IPS-15b (cell line): ENCODE measurements at regions not wholly inside any gene's neighbourhood (a gene's known extent, or its start where the extent isn't known, plus 50 kb on each side); places are given as distances from the start of the nearest gene placed in this dataset.

Source experiments
- H3K27me3 ChIP-seq: one replicate; pipeline ENCODE4 v1.6.1; 2013; ENCODE audit warnings: low read length; ENCODE audit not compliant: control insufficient read depth, insufficient read depth
- H3K36me3 ChIP-seq: one replicate; pipeline ENCODE4 v1.6.1; 2013; ENCODE audit warnings: low read length; ENCODE audit not compliant: control insufficient read depth, insufficient read depth
- H3K4me1 ChIP-seq: one replicate; pipeline ENCODE4 v1.6.1; 2013; ENCODE audit warnings: mild to moderate bottlenecking, low read length; ENCODE audit not compliant: control insufficient read depth, insufficient read depth
- H3K4me3 ChIP-seq: one replicate; pipeline ENCODE4 v1.5.1; 2013; ENCODE audit warnings: low read depth, low read length
- H3K9ac ChIP-seq: one replicate; pipeline ENCODE4 v1.6.1; 2013; ENCODE audit warnings: low read depth, mild to moderate bottlenecking, low read length
- H3K9me3 ChIP-seq: one replicate; pipeline ENCODE4 v1.6.1; 2013; ENCODE audit warnings: mild to moderate bottlenecking, low read length; ENCODE audit not compliant: control insufficient read depth, insufficient read depth

DNA sequence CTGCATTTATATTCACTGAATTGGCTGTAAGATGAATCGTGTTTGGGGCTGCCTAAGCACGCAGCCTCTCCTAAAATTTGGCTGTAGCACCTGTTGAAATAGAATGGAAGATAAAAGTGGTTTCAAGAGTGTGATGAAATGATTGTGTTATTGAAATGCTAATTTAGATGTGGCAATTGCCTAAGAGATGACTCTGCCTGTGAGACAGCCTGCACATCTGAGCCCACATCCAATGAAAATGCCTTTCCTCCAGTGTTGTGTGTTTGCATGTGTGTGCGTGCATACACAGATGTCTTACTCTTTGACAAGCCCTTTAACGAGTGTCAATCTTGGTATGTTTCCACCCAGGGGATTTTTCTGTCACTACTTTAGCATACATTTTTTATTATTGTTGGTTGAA, 346.9 kb downstream of the MEIS1 start:
- no peak overlapping the region for H3K4me3 ChIP-seq
- no peaks in the 10 kb centered on the region for H3K4me1 ChIP-seq
- H3K9me3 ChIP-seq, result no peaks in the 10 kb centered on the region
- H3K27me3 ChIP-seq, result no peaks in the 10 kb centered on the region
- H3K36me3 ChIP-seq, result no peaks in the 10 kb centered on the region
- no peak overlapping the region for H3K9ac ChIP-seq

DNA sequence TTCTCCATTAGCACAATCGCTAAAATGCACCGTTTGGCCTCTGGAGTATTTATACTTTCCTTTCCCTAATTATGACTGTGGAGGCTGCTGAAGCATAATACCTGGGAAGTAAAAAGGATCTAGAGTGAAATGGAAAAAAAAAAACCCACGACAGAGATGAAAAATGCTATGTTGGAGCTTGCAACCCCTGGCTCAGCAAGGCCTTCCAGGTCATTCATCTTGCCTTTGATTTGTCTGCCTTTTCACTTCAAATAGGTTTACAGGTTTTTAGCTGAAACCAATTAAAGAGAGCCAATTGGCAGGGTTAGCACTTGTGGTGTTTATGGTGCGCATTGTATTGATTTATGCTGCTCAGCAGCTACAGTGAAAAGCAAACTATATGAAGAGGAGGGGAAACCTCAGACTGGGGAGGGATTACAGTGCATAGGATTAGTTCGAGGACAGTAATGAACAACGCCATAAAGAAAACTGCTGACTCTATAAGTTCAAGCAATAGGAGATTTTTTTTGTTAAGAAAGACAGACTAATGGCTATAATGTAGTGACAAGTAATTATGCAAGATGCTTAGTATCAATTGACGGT, 347.9 kb downstream of the MEIS1 start:
- Histone ChIP-seq H3K36me3 (no peaks in the 10 kb centered on the region), H3K27me3 (no peaks in the 10 kb centered on the region), H3K4me1 (no peaks in the 10 kb centered on the region), H3K9me3 (no peaks in the 10 kb centered on the region), H3K9ac (no peak overlapping the region), H3K4me3 (no peak overlapping the region)

DNA sequence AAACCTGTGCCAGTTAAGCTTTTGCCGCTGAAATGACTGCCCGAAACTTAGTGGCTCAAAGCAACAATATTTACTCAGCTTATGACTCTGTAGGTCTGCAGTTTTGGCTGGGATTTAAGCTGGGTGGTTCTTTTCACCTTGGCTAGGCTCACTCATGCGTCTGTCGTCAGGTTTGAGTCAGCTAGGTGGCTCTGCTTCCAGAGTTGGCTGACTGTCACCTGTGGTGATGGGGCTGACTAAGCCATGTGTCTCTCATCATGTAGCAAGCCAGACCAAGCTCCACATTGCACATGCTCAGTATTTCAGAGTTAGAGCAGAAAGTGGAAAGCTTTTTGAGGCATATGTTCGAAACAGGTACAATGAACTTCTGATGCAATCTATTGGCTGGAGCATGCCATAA, 354.8 kb downstream of the MEIS1 start:
- Histone ChIP-seq H3K36me3 (no peaks in the 10 kb centered on the region), H3K4me1 (no peaks in the 10 kb centered on the region), H3K27me3 (no peaks in the 10 kb centered on the region), H3K4me3 (no peak overlapping the region), H3K9ac (no peak overlapping the region), H3K9me3 (no peaks in the 10 kb centered on the region)

DNA sequence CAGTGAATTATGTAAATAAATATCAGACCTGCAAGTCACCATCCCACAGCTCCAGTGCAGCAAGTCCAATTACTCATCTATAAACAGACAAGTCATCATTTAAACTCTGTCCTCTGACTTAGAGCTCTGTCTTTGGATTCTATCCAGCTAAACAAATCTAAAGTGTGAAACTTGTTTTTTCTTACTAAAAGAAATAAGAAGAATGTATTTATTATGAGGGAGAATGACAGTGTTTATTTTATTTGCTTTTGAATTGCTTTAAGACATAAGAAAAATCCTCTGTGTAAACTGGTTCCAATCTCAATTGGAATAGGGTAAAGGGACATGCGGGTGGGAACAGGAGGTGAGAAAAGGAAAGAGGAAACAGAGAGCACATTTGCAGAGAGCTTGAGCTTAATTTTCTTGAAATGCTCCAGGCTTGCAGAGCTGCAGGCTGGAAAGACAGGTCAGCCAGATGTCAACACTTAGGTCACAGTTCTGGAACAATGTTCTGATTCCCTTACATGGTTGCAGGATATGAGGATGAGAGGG, 355.8 kb downstream of the MEIS1 start:
- Histone ChIP-seq H3K27me3 (no peaks in the 10 kb centered on the region), H3K4me3 (no peak overlapping the region), H3K36me3 (no peaks in the 10 kb centered on the region), H3K9me3 (no peaks in the 10 kb centered on the region), H3K4me1 (no peaks in the 10 kb centered on the region), H3K9ac (no peak overlapping the region)

DNA sequence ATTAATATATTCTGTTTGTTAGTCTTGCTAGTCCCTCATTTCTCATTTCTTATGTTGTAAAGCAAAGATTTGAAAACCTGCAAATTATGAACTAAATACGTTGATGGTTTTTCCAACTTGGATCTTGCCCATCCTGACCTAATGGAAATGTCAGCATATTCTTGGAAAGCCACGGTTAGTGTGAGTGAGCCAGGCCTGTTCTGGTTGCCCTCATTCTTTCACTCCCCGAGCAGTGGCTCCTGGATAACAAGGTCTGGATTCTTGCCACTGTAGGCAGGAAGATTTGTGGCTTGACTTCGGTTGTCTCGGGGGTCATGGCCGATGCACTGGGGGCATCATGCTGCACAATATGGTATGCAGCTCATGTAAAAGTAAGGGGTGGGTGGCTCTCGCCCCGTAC, 359.1 kb downstream of the MEIS1 start:
- H3K9me3 ChIP-seq, result no peaks in the 10 kb centered on the region
- H3K4me1 ChIP-seq, result no peaks in the 10 kb centered on the region
- H3K9ac ChIP-seq, result no peak overlapping the region
- H3K4me3 ChIP-seq, result no peak overlapping the region
- no peaks in the 10 kb centered on the region for H3K36me3 ChIP-seq
- H3K27me3 ChIP-seq, result no peaks in the 10 kb centered on the region

DNA sequence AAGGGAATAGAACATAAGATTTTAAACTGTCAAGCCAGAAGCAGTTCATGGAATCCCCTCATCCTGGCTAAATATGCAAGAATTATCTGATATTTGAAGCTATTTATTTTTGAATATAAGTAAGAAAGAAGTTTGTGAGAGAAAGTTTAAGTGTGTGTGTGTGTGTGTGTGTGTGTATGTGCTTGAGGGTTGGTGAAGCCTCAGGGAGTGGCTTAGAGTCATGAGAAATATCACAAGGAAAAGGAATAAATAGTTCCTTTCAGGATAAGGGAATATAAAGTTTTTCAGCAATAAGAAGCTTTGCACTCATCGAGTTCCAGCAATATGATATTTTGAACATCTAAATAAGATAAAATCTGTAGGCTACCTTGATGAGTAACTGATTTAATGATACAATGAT, 359.6 kb downstream of the MEIS1 start:
- Histone ChIP-seq H3K4me3 (no peak overlapping the region), H3K9me3 (no peaks in the 10 kb centered on the region), H3K27me3 (no peaks in the 10 kb centered on the region), H3K36me3 (no peaks in the 10 kb centered on the region), H3K4me1 (no peaks in the 10 kb centered on the region), H3K9ac (no peak overlapping the region)

GRCh38 chr2:66802877-66803276, 368.0 kb downstream of the MEIS1 start:
- Histone ChIP-seq H3K4me1 (peaks cover 4% of the 10 kb centered on the region), H3K27me3 (no peaks in the 10 kb centered on the region), H3K4me3 (no peak overlapping the region), H3K36me3 (no peaks in the 10 kb centered on the region), H3K9ac (no peak overlapping the region), H3K9me3 (no peaks in the 10 kb centered on the region)

- Histone ChIP-seq H3K4me3 (no peak overlapping the region), H3K27me3 (no peaks in the 10 kb centered on the region)
These were observed 368.8 kb downstream of the MEIS1 start for GRCh38 chr2:66803726-66804125.

GRCh38 chr2:66805016-66805865, 370.3 kb downstream of the MEIS1 start:
- H3K36me3 ChIP-seq, result no peaks in the 10 kb centered on the region
- no peaks in the 10 kb centered on the region for H3K9me3 ChIP-seq
- H3K27me3 ChIP-seq, result no peaks in the 10 kb centered on the region
- H3K4me3 ChIP-seq, result no peak overlapping the region
- peaks cover 4% of the 10 kb centered on the region for H3K4me1 ChIP-seq
- no peak overlapping the region for H3K9ac ChIP-seq

More at GRCh38 chr2:66803726-66804125, 368.8 kb downstream of the MEIS1 start:
- Histone ChIP-seq H3K9me3 (no peaks in the 10 kb centered on the region), H3K36me3 (no peaks in the 10 kb centered on the region), H3K9ac (no peak overlapping the region), H3K4me1 (peaks cover 4% of the 10 kb centered on the region)

- Histone ChIP-seq H3K4me1 (peaks cover 4% of the 10 kb centered on the region), H3K27me3 (no peaks in the 10 kb centered on the region), H3K36me3 (no peaks in the 10 kb centered on the region), H3K4me3 (no peak overlapping the region), H3K9ac (no peak overlapping the region), H3K9me3 (no peaks in the 10 kb centered on the region)
These were observed 371.0 kb downstream of the MEIS1 start for GRCh38 chr2:66805968-66806367.

DNA sequence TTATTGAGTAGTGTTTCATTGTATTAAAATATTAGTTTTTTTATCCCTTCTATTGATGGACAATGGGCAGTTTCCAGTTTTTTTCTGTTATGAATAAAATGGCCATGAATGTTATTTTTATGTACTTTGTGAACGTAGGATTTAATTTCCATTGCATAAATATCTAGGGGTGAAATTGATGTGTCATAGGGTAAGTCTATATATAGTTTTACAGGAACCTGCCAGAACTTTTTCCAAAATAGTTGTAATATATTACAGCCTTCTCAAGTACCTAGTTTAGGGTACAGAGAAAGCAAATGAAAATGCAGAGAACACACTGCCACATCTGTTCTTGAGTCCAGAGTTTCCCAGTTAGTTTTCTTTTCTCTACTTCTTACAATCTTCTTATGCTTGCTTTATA, 378.6 kb downstream of the MEIS1 start:
- no peak overlapping the region for H3K9ac ChIP-seq
- H3K4me1 ChIP-seq, result no peaks in the 10 kb centered on the region
- no peaks in the 10 kb centered on the region for H3K9me3 ChIP-seq
- no peaks in the 10 kb centered on the region for H3K36me3 ChIP-seq
- no peaks in the 10 kb centered on the region for H3K27me3 ChIP-seq
- H3K4me3 ChIP-seq, result no peak overlapping the region

DNA sequence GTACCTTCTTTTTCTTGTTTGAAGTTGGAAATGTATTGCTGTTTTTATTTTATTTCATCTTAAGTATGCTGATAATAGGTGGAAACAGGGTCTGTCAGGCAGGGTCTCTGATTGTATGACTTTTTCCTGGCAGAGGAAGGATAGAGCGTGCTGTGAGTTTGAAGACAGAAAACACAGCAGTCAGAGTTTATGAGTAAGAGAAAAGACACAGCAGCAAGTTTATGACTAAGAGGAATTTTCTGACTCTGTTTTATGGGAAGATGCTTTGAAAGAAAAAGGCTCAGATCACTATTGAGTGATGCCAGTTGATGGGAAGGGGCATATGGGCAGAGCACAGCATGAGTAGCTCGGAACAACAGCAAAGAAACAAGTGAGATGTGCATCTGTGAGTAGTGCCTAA, 379.1 kb downstream of the MEIS1 start:
- Histone ChIP-seq H3K9me3 (no peaks in the 10 kb centered on the region), H3K4me1 (no peaks in the 10 kb centered on the region), H3K36me3 (no peaks in the 10 kb centered on the region), H3K4me3 (no peak overlapping the region), H3K9ac (no peak overlapping the region), H3K27me3 (no peaks in the 10 kb centered on the region)
